ENCODE measurements at regions not wholly inside any gene's neighbourhood (a gene's known extent, or its start where the extent isn't known, plus 50 kb on each side); places are given as distances from the start of the nearest gene placed in this dataset.

DNA sequence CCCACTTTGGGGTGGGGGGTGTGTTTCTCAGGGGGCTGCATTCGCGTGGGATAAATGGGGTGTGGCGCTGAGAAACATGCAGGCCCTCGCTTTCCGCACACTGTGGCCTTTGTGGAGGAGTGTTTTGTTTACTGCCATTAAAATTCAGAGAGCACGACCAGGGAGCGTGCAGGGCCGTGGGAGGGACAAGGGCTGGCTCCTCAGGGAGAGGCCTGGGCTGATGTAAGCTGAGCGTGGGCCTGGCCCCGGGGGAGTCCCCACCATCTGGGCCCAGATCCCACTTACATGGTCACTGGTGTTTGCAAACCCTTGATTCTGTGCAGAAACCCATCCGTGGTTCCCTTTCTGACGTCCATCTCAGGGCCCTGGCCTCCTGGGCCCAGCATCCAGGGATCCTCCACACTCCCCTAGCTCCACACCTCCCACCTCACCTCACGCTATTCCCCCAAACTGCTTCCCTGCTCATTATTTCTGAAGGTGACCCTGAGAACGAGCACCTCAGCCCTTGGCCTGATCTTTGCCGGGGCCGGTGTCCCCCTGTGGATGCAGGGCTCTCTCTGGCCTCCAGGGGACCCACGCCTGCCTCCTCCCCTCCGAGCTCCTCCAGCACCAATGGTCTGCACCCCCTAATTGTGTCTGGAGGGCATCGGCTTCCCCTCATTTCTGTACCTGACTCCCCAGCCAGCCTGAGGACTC, 92.5 kb upstream of the SIM2 start:
- no peak overlapping the region for H3K4me3 ChIP-seq (replicated peaks in 1 of 3; ENCODE audit: low read depth in 2 of 3, low read length in 3 of 3)
- Mint-ChIP-seq H3K9me3 (peaks cover 0 to 8% (median 3%) of the 10 kb centered on the region in 7 donors), H3K27me3 (ENCODE audit: low read depth in 3 of 3) (peaks cover 2 to 11% (median 10%) of the 10 kb centered on the region in 3 donors), H3K4me1 (no peaks in the 10 kb centered on the region), H3K27ac (no peak overlapping the region), H3K4me3 (no peak overlapping the region), H3K36me3 (no peaks in the 10 kb centered on the region)
- WGBS (ENCODE audit: insufficient coverage), result 91% methylated on average over 13 of the region's 19 CpGs
- no peak overlapping the region for H3K9ac ChIP-seq (ENCODE audit: insufficient read depth, low read length, poor library complexity, severe bottlenecking)
- H3K4me1 ChIP-seq (ENCODE audit: control insufficient read depth in 1 of 2, insufficient read depth in 2 of 2, low read length in 2 of 2), result no peaks in the 10 kb centered on the region
- TF ChIP-seq, protein P1, sequence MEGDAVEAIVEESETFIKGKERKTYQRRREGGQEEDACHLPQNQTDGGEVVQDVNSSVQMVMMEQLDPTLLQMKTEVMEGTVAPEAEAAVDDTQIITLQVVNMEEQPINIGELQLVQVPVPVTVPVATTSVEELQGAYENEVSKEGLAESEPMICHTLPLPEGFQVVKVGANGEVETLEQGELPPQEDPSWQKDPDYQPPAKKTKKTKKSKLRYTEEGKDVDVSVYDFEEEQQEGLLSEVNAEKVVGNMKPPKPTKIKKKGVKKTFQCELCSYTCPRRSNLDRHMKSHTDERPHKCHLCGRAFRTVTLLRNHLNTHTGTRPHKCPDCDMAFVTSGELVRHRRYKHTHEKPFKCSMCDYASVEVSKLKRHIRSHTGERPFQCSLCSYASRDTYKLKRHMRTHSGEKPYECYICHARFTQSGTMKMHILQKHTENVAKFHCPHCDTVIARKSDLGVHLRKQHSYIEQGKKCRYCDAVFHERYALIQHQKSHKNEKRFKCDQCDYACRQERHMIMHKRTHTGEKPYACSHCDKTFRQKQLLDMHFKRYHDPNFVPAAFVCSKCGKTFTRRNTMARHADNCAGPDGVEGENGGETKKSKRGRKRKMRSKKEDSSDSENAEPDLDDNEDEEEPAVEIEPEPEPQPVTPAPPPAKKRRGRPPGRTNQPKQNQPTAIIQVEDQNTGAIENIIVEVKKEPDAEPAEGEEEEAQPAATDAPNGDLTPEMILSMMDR (IDR thresholded peaks at IDR 0.05), result no peak
- H3K36me3 ChIP-seq (replicated peaks in 1 of 2; ENCODE audit: control insufficient read depth in 1 of 2, insufficient read depth in 2 of 2, low read length in 2 of 2), result no peaks in the 10 kb centered on the region
- no peaks in the 10 kb centered on the region for H4K20me1 ChIP-seq (ENCODE audit: insufficient read depth, low read length)
- no peak overlapping the region for H2AFZ ChIP-seq (ENCODE audit: insufficient read depth, low read depth, low read length, poor library complexity, severe bottlenecking)
- H3K27me3 ChIP-seq (ENCODE audit: control insufficient read depth in 2 of 2, insufficient read depth in 2 of 2, low read length in 2 of 2), result no peaks in the 10 kb centered on the region
- no peak overlapping the region for H3K27ac ChIP-seq (ENCODE audit: low read depth in 1 of 2, low read length in 2 of 2)
- intact Hi-C loops (cut with micrococcal nuclease), result no loop called here
- H3K79me2 ChIP-seq (ENCODE audit: insufficient read depth, low read length), result no peaks in the 10 kb centered on the region
- no peaks in the 10 kb centered on the region for H3K9me3 ChIP-seq (replicated peaks in 1 of 2; ENCODE audit: control insufficient read depth in 1 of 2, insufficient read depth in 1 of 2, low read length in 2 of 2)
- DNase-seq, result no peak
- no peak overlapping the region for H3K4me2 ChIP-seq (replicated peaks; ENCODE audit: extremely low read depth, low read length, poor library complexity, severe bottlenecking)

DNA sequence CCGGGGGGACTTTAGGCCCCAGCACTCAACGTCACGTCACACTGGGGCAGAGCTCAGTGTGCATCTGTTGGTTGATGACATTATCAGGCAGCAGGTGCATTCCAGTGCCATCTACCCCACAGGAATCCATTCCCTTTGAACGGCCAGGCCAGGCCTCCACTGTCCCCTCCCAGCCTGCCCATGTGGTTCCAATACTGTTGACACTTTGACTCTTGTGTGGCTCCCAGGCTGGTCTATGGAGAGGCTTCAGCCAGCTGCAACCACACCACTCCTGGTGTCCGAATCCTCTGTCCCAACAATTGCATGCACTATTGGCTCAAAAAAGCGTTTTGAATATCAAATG, 92.0 kb upstream of the SIM2 start:
- no peak overlapping the region for H3K9ac ChIP-seq (ENCODE audit: insufficient read depth, low read length, poor library complexity, severe bottlenecking)
- no peak for DNase-seq
- no peaks in the 10 kb centered on the region for H3K36me3 ChIP-seq (replicated peaks in 1 of 2; ENCODE audit: control insufficient read depth in 1 of 2, insufficient read depth in 2 of 2, low read length in 2 of 2)
- 89% methylated on average over 6 of the region's 6 CpGs for WGBS (ENCODE audit: insufficient coverage)
- no peak overlapping the region for H3K27ac ChIP-seq (ENCODE audit: low read depth in 1 of 2, low read length in 2 of 2)
- no peaks in the 10 kb centered on the region for H3K4me1 Mint-ChIP-seq
- no peak overlapping the region for H3K4me3 ChIP-seq (replicated peaks in 1 of 3; ENCODE audit: low read depth in 2 of 3, low read length in 3 of 3)
- H3K9me3 ChIP-seq (replicated peaks in 1 of 2; ENCODE audit: control insufficient read depth in 1 of 2, insufficient read depth in 1 of 2, low read length in 2 of 2), result no peaks in the 10 kb centered on the region
- no peak overlapping the region for H3K27ac Mint-ChIP-seq
- intact Hi-C loops (cut with micrococcal nuclease), result no loop called here
- H3K36me3 Mint-ChIP-seq, result no peaks in the 10 kb centered on the region
- TF ChIP-seq, protein P1 (IDR thresholded peaks at IDR 0.05), result no peak
- H3K4me3 Mint-ChIP-seq, result no peak overlapping the region
- no peaks in the 10 kb centered on the region for H3K79me2 ChIP-seq (ENCODE audit: insufficient read depth, low read length)
- H2AFZ ChIP-seq (ENCODE audit: insufficient read depth, low read depth, low read length, poor library complexity, severe bottlenecking), result no peak overlapping the region
- no peaks in the 10 kb centered on the region for H4K20me1 ChIP-seq (ENCODE audit: insufficient read depth, low read length)
- H3K27me3 Mint-ChIP-seq (ENCODE audit: low read depth in 3 of 3), result peaks cover 2 to 14% (median 12%) of the 10 kb centered on the region in 3 donors
- no peaks in the 10 kb centered on the region for H3K27me3 ChIP-seq (ENCODE audit: control insufficient read depth in 2 of 2, insufficient read depth in 2 of 2, low read length in 2 of 2)
- no peaks in the 10 kb centered on the region for H3K4me1 ChIP-seq (ENCODE audit: control insufficient read depth in 1 of 2, insufficient read depth in 2 of 2, low read length in 2 of 2)
- peaks cover 0 to 8% (median 3%) of the 10 kb centered on the region in 7 donors for H3K9me3 Mint-ChIP-seq
- H3K4me2 ChIP-seq (replicated peaks; ENCODE audit: extremely low read depth, low read length, poor library complexity, severe bottlenecking), result no peak overlapping the region

Data from CD14-positive monocyte (primary cell).